T-cell (primary cell): ENCODE measurements at regions not wholly inside any gene's neighbourhood (a gene's known extent, or its start where the extent isn't known, plus 50 kb on each side); places are given as distances from the start of the nearest gene placed in this dataset.
A peak's percentile ranks its signal among the peaks of the same experiment; 100 is the strongest.

Experiments
- ATAC-seq, 4 experiments: fragments of 200-7000 bp in 3 of 4; fragments of 150-1000 bp in 1 of 4; cut with Tn5 transposase; replicated peaks in 1 of 4; 1 replicate in 3 of 4; 2 replicates in 1 of 4; pipeline ENCODE4 v1.10.0; 2021; ENCODE audit warnings: moderate library complexity in 3 of 4, mild to moderate bottlenecking in 2 of 4, moderate number of reproducible peaks in 1 of 4
- CTCF ChIA-PET, 2 donors: fragments of 300-600 bp; sonication (Branson Sonifier 250); formaldehyde crosslinking; loops; one replicate each; lab custom pipeline; 2022; ENCODE audit warnings: antibody characterized with exemption in 2 of 2; lab: Charles Lee
- POLR2A ChIA-PET, 2 donors: fragments of 300-600 bp; sonication (Branson Sonifier 250); formaldehyde crosslinking; loops; one replicate each; lab custom pipeline; 2022; ENCODE audit warnings: antibody characterized with exemption in 2 of 2; lab: Charles Lee
- DNase-seq, 35 experiments: peaks; one replicate each; pipeline versions ENCODE4 v3.0.0 to v3.0.0-alpha.2; 2013 to 2023
- H3K27ac ChIP-seq: one replicate; pipeline ENCODE4 v1.5.1; 2013; ENCODE audit warnings: low read length
- H3K27me3 ChIP-seq, 2 experiments: replicated peaks in 1 of 2; 1 replicate in 1 of 2; 2 replicates in 1 of 2; pipeline versions ENCODE4 v1.6.1 to v1.7.0; 2013; ENCODE audit warnings: low read length in 1 of 2, mixed read lengths in 1 of 2; ENCODE audit not compliant: control insufficient read depth in 2 of 2, insufficient read depth in 2 of 2; ENCODE audit errors: extremely low read depth in 1 of 2
- H3K36me3 ChIP-seq, 2 donors: 1 replicate in 1 of 2; 2 replicates in 1 of 2; pipeline versions ENCODE4 v1.6.1 to v1.7.0; 2013; ENCODE audit warnings: low read length in 1 of 2; ENCODE audit not compliant: control insufficient read depth in 2 of 2, insufficient read depth in 1 of 2; ENCODE audit errors: extremely low read depth in 1 of 2
- H3K4me1 ChIP-seq, 2 experiments: 1 replicate in 1 of 2; 2 replicates in 1 of 2; pipeline versions ENCODE4 v1.6.1 to v1.7.0; 2013; ENCODE audit warnings: low read length in 2 of 2, mixed read lengths in 1 of 2; ENCODE audit not compliant: insufficient read depth in 2 of 2, control insufficient read depth in 1 of 2; ENCODE audit errors: extremely low read depth in 1 of 2
- H3K4me3 ChIP-seq, 2 donors: 1 replicate in 1 of 2; 2 replicates in 1 of 2; pipeline versions ENCODE4 v1.5.1 to v1.7.0; 2013; ENCODE audit warnings: mild to moderate bottlenecking in 2 of 2, low read length in 1 of 2, moderate library complexity in 1 of 2; ENCODE audit not compliant: control insufficient read depth in 1 of 2; ENCODE audit errors: extremely low read depth in 1 of 2
- H3K9me3 ChIP-seq: 2 replicates; pipeline ENCODE4 v1.7.0; 2013
- H3K27ac Mint-ChIP-seq, 2 donors: one replicate each; pipeline ENCODE4 v1.8.0; 2020 to 2021; ENCODE audit warnings: mild to moderate bottlenecking in 2 of 2, mixed read lengths in 2 of 2
- H3K27me3 Mint-ChIP-seq, 2 donors: one replicate each; pipeline ENCODE4 v1.8.0; 2021 to 2022; ENCODE audit warnings: mixed read lengths in 2 of 2
- H3K36me3 Mint-ChIP-seq: one replicate; pipeline ENCODE4 v1.8.0; 2021; ENCODE audit warnings: mixed read lengths
- H3K4me1 Mint-ChIP-seq, 3 donors: one replicate each; pipeline ENCODE4 v1.8.0; 2020 to 2022; ENCODE audit warnings: mixed read lengths in 3 of 3, mild to moderate bottlenecking in 1 of 3
- H3K4me3 Mint-ChIP-seq, 3 donors: one replicate each; pipeline ENCODE4 v1.8.0; 2020 to 2022; ENCODE audit warnings: mild to moderate bottlenecking in 3 of 3, mixed read lengths in 3 of 3, moderate library complexity in 3 of 3
- H3K9me3 Mint-ChIP-seq, 3 donors: one replicate each; pipeline ENCODE4 v1.8.0; 2020 to 2022; ENCODE audit warnings: mixed read lengths in 3 of 3
- WGBS: methylation state at CpG from one replicate; pipeline ENCODE4 v1.1.5; 2013; ENCODE audit warnings: missing lambda C conversion rate; ENCODE audit not compliant: insufficient coverage; 5-methylcytosine and 5-hydroxymethylcytosine counted together

- ATAC-seq (peak; percentile 36 to 48 (median 38)), DNase-seq (peak in 27 of 35 experiments; percentile 13 to 72 (median 32))
- Histone ChIP-seq H3K27ac (no peak overlapping the region), H3K9me3 (no peaks in the 10 kb centered on the region), H3K4me1 (no peaks in the 10 kb centered on the region), H3K4me3 (no peak overlapping the region), H3K27me3 (peaks cover 0 to 53% of the 10 kb centered on the region in 2 experiments), H3K36me3 (no peaks in the 10 kb centered on the region)
- 39% methylated on average over 5 of the region's 9 CpGs for WGBS
- ChIA-PET CTCF (interaction anchor here (0.6 to 1.8 kb wide), 4 partner anchors 118 to 137 kb away, joined by 4 to 21 read pairs (median 8); no protein-coding TSS in a partner anchor), POLR2A (no interaction called here)
- Mint-ChIP-seq H3K4me3 (no peak overlapping the region), H3K27ac (no peak overlapping the region), H3K4me1 (no peaks in the 10 kb centered on the region), H3K27me3 (peaks cover 34 to 49% of the 10 kb centered on the region in 2 donors), H3K36me3 (no peaks in the 10 kb centered on the region), H3K9me3 (no peaks in the 10 kb centered on the region)
Observed at GRCh38 chr11:119474682-119475596, 52.0 kb upstream of the THY1 start.

GRCh38 chr11:119473901-119474681 lies 51.1 kb upstream of the THY1 start:
- Mint-ChIP-seq H3K27ac (no peak overlapping the region), H3K4me3 (no peak overlapping the region), H3K9me3 (no peaks in the 10 kb centered on the region), H3K27me3 (peaks cover 41 to 55% of the 10 kb centered on the region in 2 donors), H3K4me1 (no peaks in the 10 kb centered on the region), H3K36me3 (no peaks in the 10 kb centered on the region)
- Histone ChIP-seq H3K27me3 (peaks cover 0 to 60% of the 10 kb centered on the region in 2 experiments), H3K4me1 (no peaks in the 10 kb centered on the region), H3K27ac (no peak overlapping the region), H3K9me3 (no peaks in the 10 kb centered on the region), H3K4me3 (no peak overlapping the region), H3K36me3 (no peaks in the 10 kb centered on the region)
- ATAC-seq (no peak), DNase-seq (no peak)
- 87% methylated on average over 12 of the region's 12 CpGs for WGBS
- ChIA-PET CTCF (interaction anchor here (0.6 to 1.8 kb wide), 4 partner anchors 117 to 136 kb away, joined by 4 to 21 read pairs (median 8); no protein-coding TSS in a partner anchor), POLR2A (no interaction called here)

- POLR2A ChIA-PET = no interaction called here
- H3K36me3 ChIP-seq = no peaks in the 10 kb centered on the region
- Mint-ChIP-seq H3K4me3 (no peak overlapping the region), H3K36me3 (no peaks in the 10 kb centered on the region), H3K4me1 (no peaks in the 10 kb centered on the region), H3K27ac (no peak overlapping the region), H3K27me3 (peaks cover 46 to 60% of the 10 kb centered on the region in 2 donors), H3K9me3 (no peaks in the 10 kb centered on the region)
- H3K9me3 ChIP-seq = no peaks in the 10 kb centered on the region
- no peak overlapping the region for H3K27ac ChIP-seq
- CTCF ChIA-PET = no interaction called here
- ATAC-seq = no peak
- H3K27me3 ChIP-seq = peaks cover 0 to 69% of the 10 kb centered on the region in 2 experiments
- no peak for DNase-seq
- 70% methylated on average over 3 of the region's 9 CpGs for WGBS
- H3K4me1 ChIP-seq = no peaks in the 10 kb centered on the region
- no peak overlapping the region for H3K4me3 ChIP-seq
Observed at GRCh38 chr11:119473226-119473625, 50.3 kb upstream of the THY1 start.

GRCh38 chr11:119472856-119473222 lies 49.9 kb upstream of the THY1 start:
- Mint-ChIP-seq H3K4me1 (no peaks in the 10 kb centered on the region), H3K27me3 (peaks cover 50 to 64% of the 10 kb centered on the region in 2 donors), H3K27ac (no peak overlapping the region), H3K36me3 (no peaks in the 10 kb centered on the region), H3K4me3 (no peak overlapping the region), H3K9me3 (peaks cover 1 to 3% (median 2%) of the 10 kb centered on the region in 3 donors)
- ATAC-seq (no peak), DNase-seq (no peak)
- CTCF ChIA-PET = no interaction called here
- Histone ChIP-seq H3K4me3 (no peak overlapping the region), H3K9me3 (no peaks in the 10 kb centered on the region), H3K27ac (no peak overlapping the region), H3K27me3 (peaks cover 0 to 69% of the 10 kb centered on the region in 2 experiments), H3K36me3 (no peaks in the 10 kb centered on the region), H3K4me1 (no peaks in the 10 kb centered on the region)
- 77% methylated on average over 13 of the region's 14 CpGs for WGBS
- POLR2A ChIA-PET = no interaction called here
